ENCODE measurements at regions not wholly inside any gene's neighbourhood (a gene's known extent, or its start where the extent isn't known, plus 50 kb on each side); places are given as distances from the start of the nearest gene placed in this dataset.

DNA sequence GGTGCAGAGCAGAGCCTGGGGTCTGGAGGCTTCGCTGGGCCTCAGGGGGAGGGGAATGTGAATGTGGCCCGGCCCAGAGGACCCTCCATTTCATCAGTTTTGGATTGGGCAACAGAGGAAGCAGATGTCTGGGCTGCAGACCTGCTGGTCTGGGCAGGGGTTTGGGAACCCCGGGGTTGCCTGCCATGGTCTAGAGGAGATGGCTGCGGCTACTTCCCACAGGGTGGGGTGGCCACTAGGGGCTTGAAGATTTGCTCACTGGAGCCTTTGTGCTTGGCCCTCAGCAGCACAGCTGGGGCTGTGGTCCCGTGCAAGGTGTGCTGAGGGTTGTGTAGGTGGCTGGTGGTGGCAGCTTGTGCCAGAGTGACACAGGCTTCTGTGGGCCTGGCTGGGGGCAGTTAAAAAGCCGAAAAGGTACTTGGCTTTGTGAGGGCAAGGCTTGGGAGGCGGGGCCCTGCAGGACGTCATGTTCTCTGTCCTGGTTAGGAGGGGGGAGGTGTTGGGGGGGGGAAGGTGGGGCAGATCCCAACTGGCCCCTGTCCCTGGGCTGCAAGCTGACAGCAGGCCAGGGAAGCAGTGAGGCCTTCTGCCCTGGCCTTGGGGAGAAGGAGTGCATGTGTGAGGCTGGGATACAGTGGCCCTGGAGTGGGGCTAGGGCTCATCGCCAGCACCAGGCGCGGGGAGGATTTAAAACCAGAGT, 98.0 kb downstream of the KPNA2 start:
- Histone ChIP-seq H3K23me2 (ENCODE audit: insufficient read length, low read depth, low read length, poor library complexity, severe bottlenecking) (no peaks in the 10 kb centered on the region), H2BK120ac (ENCODE audit: low read depth, low read length, poor library complexity, severe bottlenecking) (no peak overlapping the region), H4K20me1 (ENCODE audit: control insufficient read depth, insufficient read depth, insufficient read length) (no peaks in the 10 kb centered on the region), H2BK20ac (ENCODE audit: low read depth, low read length, poor library complexity, severe bottlenecking) (no peak overlapping the region), H3K79me1 (ENCODE audit: insufficient read depth, low read depth, low read length, poor library complexity, severe bottlenecking) (no peaks in the 10 kb centered on the region), H4K8ac (replicated peaks; ENCODE audit: insufficient read length, low read depth, low read length) (no peak overlapping the region), H3K14ac (ENCODE audit: insufficient read depth, low read length) (peak overlapping the region; percentile 8; the same call in 1 of the 2 replicates), H3K4ac (ENCODE audit: low read depth, low read length) (no peak overlapping the region), H3K23ac (ENCODE audit: insufficient read length, low read depth, low read length) (no peak overlapping the region), H3K79me2 (ENCODE audit: insufficient read depth, low read length) (no peaks in the 10 kb centered on the region), H2BK5ac (ENCODE audit: insufficient read length, low read length) (no peak overlapping the region), H3K4me2 (ENCODE audit: insufficient read depth, insufficient read length, low read length) (no peak overlapping the region), H3K56ac (ENCODE audit: insufficient read length, low read depth, low read length) (no peak overlapping the region), H2AFZ (ENCODE audit: low read length) (no peak overlapping the region), H4K91ac (ENCODE audit: insufficient read length, low read depth, low read length) (no peak overlapping the region), H2AK5ac (ENCODE audit: insufficient read length, low read length) (no peak overlapping the region), H3T11ph (ENCODE audit: low read length) (no peak overlapping the region), H2BK12ac (ENCODE audit: insufficient read length, low read depth, low read length) (no peak overlapping the region), H3K27ac (ENCODE audit: insufficient read length, low read depth, low read length) (no peak overlapping the region), H3K18ac (ENCODE audit: insufficient read length, low read depth, low read length) (no peak overlapping the region), H4K5ac (ENCODE audit: insufficient read length, low read depth, low read length) (no peak overlapping the region), H3K27me3 (ENCODE audit: insufficient read depth, low read length) (no peaks in the 10 kb centered on the region), H3K9me3 (ENCODE audit: control insufficient read depth, low read depth, low read length) (no peaks in the 10 kb centered on the region), H3K4me1 (ENCODE audit: insufficient read depth, low read length) (no peaks in the 10 kb centered on the region; the same call in 1 of the 2 replicates), H2BK15ac (ENCODE audit: low read depth, low read length) (no peak overlapping the region), H3K9ac (ENCODE audit: extremely low read depth, insufficient read length, low read length) (no peak overlapping the region)
- peak overlapping the region in 2 of 3 experiments; percentile 67 to 93; a peak in 3 of 7 replicates for H3K27ac Mint-ChIP-seq
- TF ChIP-seq, protein P1, sequence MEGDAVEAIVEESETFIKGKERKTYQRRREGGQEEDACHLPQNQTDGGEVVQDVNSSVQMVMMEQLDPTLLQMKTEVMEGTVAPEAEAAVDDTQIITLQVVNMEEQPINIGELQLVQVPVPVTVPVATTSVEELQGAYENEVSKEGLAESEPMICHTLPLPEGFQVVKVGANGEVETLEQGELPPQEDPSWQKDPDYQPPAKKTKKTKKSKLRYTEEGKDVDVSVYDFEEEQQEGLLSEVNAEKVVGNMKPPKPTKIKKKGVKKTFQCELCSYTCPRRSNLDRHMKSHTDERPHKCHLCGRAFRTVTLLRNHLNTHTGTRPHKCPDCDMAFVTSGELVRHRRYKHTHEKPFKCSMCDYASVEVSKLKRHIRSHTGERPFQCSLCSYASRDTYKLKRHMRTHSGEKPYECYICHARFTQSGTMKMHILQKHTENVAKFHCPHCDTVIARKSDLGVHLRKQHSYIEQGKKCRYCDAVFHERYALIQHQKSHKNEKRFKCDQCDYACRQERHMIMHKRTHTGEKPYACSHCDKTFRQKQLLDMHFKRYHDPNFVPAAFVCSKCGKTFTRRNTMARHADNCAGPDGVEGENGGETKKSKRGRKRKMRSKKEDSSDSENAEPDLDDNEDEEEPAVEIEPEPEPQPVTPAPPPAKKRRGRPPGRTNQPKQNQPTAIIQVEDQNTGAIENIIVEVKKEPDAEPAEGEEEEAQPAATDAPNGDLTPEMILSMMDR (conservative IDR thresholded peaks at IDR 0.05), result peak; percentile 51
- peak; percentile 83 for DNase-seq
- no CpG with 5 or more reads among the region's 11 CpGs for WGBS (ENCODE audit: extremely low coverage, insufficient read length, low lambda C conversion rate)
- H3K27me3 Mint-ChIP-seq (ENCODE audit: low read depth), result no peaks in the 10 kb centered on the region; the same call in 1 of the 2 replicates
- H3K4me3 Mint-ChIP-seq, result no peak overlapping the region; a peak in 1 of 5 replicates
- H3K36me3 Mint-ChIP-seq (ENCODE audit: insufficient read depth in 1 of 3, low read depth in 3 of 3), result peaks cover 0 to 5% (median 1%) of the 10 kb centered on the region in 3 experiments; a peak in 1 of 7 replicates
- H3K9me3 Mint-ChIP-seq, result no peaks in the 10 kb centered on the region
- peaks cover 10 to 13% of the 10 kb centered on the region in 2 experiments for H3K4me1 Mint-ChIP-seq

Data from H9 (cell line).